ENCODE measurements at regions not wholly inside any gene's neighbourhood (a gene's known extent, or its start where the extent isn't known, plus 50 kb on each side); places are given as distances from the start of the nearest gene placed in this dataset.
"Not testable (repeated sequence)": the region's sequence is repeated elsewhere in the genome, so short reads cannot be mapped to it uniquely, and the experiment has no call there.

GRCh38 chr6:865846-866245 is 172.9 kb upstream of the EXOC2 start:
- Histone ChIP-seq H3K36me3 (ENCODE audit: control insufficient read depth in 2 of 2, insufficient read depth in 1 of 2, low read length in 2 of 2) (no peaks in the 10 kb centered on the region), H3K4me3 (ENCODE audit: low read depth, low read length) (no peak overlapping the region), H3K9me3 (ENCODE audit: control insufficient read depth, insufficient read depth, low read depth, low read length) (no peaks in the 10 kb centered on the region), H3K4me1 (ENCODE audit: control insufficient read depth, insufficient read depth, low read length) (peaks cover 14% of the 10 kb centered on the region; the same call in 1 of the 2 replicates), H3K27ac (ENCODE audit: extremely low read depth, low read depth, low read length) (no peak overlapping the region)
- POLR2A ChIA-PET: no interaction called here
- TF ChIP-seq ZNF404 (tag by site-specific recombination; IDR thresholded peaks at IDR 0.05): no peak
- TF ChIP-seq ZNF239 (tag by site-specific recombination; IDR thresholded peaks at IDR 0.05): no peak
- TF ChIP-seq ZBTB48 (tag by site-specific recombination; IDR thresholded peaks at IDR 0.05): no peak
- TF ChIP-seq ZNF335 (tag by site-specific recombination; conservative IDR thresholded peaks at IDR 0.05): no peak
- TF ChIP-seq AEBP2 (tag by site-specific recombination; IDR thresholded peaks at IDR 0.05; ENCODE audit: borderline replicate concordance): no peak
- no peak for TF ChIP-seq ZNF121 (tag by site-specific recombination; IDR thresholded peaks at IDR 0.05)
- no peak for TF ChIP-seq ZNF561 (tag by site-specific recombination; IDR thresholded peaks at IDR 0.05; ENCODE audit: borderline replicate concordance)
- CTCF ChIA-PET: no interaction called here

GRCh38 chr6:863831-864230 is 170.9 kb upstream of the EXOC2 start:
- H3K9me3 ChIP-seq (ENCODE audit: control insufficient read depth, insufficient read depth, low read depth, low read length): no peaks in the 10 kb centered on the region
- ChIA-PET CTCF (interaction anchor here (0.5 to 1.1 kb wide), 3 partner anchors 31 to 253 kb away, joined by 3 to 4 read pairs (median 3); no protein-coding TSS in a partner anchor), POLR2A (no interaction called here)
- TF ChIP-seq SCRT2 (tag by site-specific recombination; IDR thresholded peaks at IDR 0.05): no peak
- TF ChIP-seq ZNF530 (tag by site-specific recombination; IDR thresholded peaks at IDR 0.05; ENCODE audit: low read depth): no peak
- TF ChIP-seq ZNF830 (tag by site-specific recombination; IDR thresholded peaks at IDR 0.05; ENCODE audit: low read depth): no peak
- peak; percentile 52; the same call in 1 of the 2 replicates for TF ChIP-seq PRDM10 (tag by site-specific recombination; IDR thresholded peaks at IDR 0.05)
- TF ChIP-seq ZIC2 (tag by site-specific recombination; IDR thresholded peaks at IDR 0.05): no peak
- TF ChIP-seq ZXDB (tag by site-specific recombination; IDR thresholded peaks at IDR 0.05): no peak
- no peak for TF ChIP-seq ZNF621 (tag by site-specific recombination; IDR thresholded peaks at IDR 0.05)
- no peaks in the 10 kb centered on the region for H3K36me3 ChIP-seq (ENCODE audit: control insufficient read depth in 2 of 2, insufficient read depth in 1 of 2, low read length in 2 of 2)
- H3K4me1 ChIP-seq (ENCODE audit: control insufficient read depth, insufficient read depth, low read length): peaks cover 14% of the 10 kb centered on the region; the same call in 1 of the 2 replicates
- no peak overlapping the region for H3K4me3 ChIP-seq (ENCODE audit: low read depth, low read length)
- H3K27ac ChIP-seq (ENCODE audit: extremely low read depth, low read depth, low read length): no peak overlapping the region

GRCh38 chr6:863127-863526 is 170.2 kb upstream of the EXOC2 start:
- H3K4me3 ChIP-seq (ENCODE audit: low read depth, low read length); POLR2A ChIA-PET; H3K27ac ChIP-seq (ENCODE audit: extremely low read depth, low read depth, low read length); H3K36me3 ChIP-seq (ENCODE audit: control insufficient read depth in 2 of 2, insufficient read depth in 1 of 2, low read length in 2 of 2); H3K9me3 ChIP-seq (ENCODE audit: control insufficient read depth, insufficient read depth, low read depth, low read length): not testable (repeated sequence)
- CTCF ChIA-PET: interaction anchor here (0.7 kb wide), 1 partner anchor 254 kb away, joined by 4 read pairs; no protein-coding TSS in a partner anchor
- peaks cover 14% of the 10 kb centered on the region; the same call in 1 of the 2 replicates for H3K4me1 ChIP-seq (ENCODE audit: control insufficient read depth, insufficient read depth, low read length)

GRCh38 chr6:859936-860335 is 167.0 kb upstream of the EXOC2 start:
- Histone ChIP-seq H3K36me3 (ENCODE audit: control insufficient read depth in 2 of 2, insufficient read depth in 1 of 2, low read length in 2 of 2) (no peaks in the 10 kb centered on the region), H3K9me3 (ENCODE audit: control insufficient read depth, insufficient read depth, low read depth, low read length) (no peaks in the 10 kb centered on the region), H3K4me1 (ENCODE audit: control insufficient read depth, insufficient read depth, low read length) (peaks cover 12% of the 10 kb centered on the region; the same call in 1 of the 2 replicates), H3K27ac (ENCODE audit: extremely low read depth, low read depth, low read length) (no peak overlapping the region), H3K4me3 (ENCODE audit: low read depth, low read length) (no peak overlapping the region)
- CTCF ChIA-PET: interaction anchor here (1.2 kb wide), 1 partner anchor 31 kb away, joined by 3 read pairs; no protein-coding TSS in a partner anchor
- TF ChIP-seq ZNF169 (tag by site-specific recombination; IDR thresholded peaks at IDR 0.05) (no peak), KLF1 (tag by site-specific recombination; IDR thresholded peaks at IDR 0.05) (peak; percentile 34; the same call in 1 of the 2 replicates)
- POLR2A ChIA-PET: no interaction called here
